ENCODE measurements at regions not wholly inside any gene's neighbourhood (a gene's known extent, or its start where the extent isn't known, plus 50 kb on each side); places are given as distances from the start of the nearest gene placed in this dataset.

- TF ChIP-seq POLR2A (IDR thresholded peaks at IDR 0.05; ENCODE audit: low read depth, low read length) (no peak), POLR2AphosphoS5 (IDR thresholded peaks at IDR 0.05; ENCODE audit: low read depth, low read length) (no peak), SPI1 (IDR thresholded peaks at IDR 0.05; ENCODE audit: low read depth, low read length) (no peak), TAF1 (IDR thresholded peaks at IDR 0.05; ENCODE audit: low read depth, low read length) (no peak), POU2F2 (IDR thresholded peaks at IDR 0.05; ENCODE audit: low read depth, low read length) (no peak)
Observed at GRCh38 chr10:129174232-129175014, 292.6 kb upstream of the MGMT start.

Data from GM12891 (cell line).